GM18508 (cell line): ENCODE measurements at regions not wholly inside any gene's neighbourhood (a gene's known extent, or its start where the extent isn't known, plus 50 kb on each side); places are given as distances from the start of the nearest gene placed in this dataset.

Experiments used
- ATAC-seq: cut with Tn5 transposase; IDR thresholded peaks from one replicate; pipeline ENCODE4 v1.9.1; 2021; ENCODE audit warnings: moderate number of reproducible peaks; ENCODE audit not compliant: insufficient read depth, unreplicated experiment

DNA sequence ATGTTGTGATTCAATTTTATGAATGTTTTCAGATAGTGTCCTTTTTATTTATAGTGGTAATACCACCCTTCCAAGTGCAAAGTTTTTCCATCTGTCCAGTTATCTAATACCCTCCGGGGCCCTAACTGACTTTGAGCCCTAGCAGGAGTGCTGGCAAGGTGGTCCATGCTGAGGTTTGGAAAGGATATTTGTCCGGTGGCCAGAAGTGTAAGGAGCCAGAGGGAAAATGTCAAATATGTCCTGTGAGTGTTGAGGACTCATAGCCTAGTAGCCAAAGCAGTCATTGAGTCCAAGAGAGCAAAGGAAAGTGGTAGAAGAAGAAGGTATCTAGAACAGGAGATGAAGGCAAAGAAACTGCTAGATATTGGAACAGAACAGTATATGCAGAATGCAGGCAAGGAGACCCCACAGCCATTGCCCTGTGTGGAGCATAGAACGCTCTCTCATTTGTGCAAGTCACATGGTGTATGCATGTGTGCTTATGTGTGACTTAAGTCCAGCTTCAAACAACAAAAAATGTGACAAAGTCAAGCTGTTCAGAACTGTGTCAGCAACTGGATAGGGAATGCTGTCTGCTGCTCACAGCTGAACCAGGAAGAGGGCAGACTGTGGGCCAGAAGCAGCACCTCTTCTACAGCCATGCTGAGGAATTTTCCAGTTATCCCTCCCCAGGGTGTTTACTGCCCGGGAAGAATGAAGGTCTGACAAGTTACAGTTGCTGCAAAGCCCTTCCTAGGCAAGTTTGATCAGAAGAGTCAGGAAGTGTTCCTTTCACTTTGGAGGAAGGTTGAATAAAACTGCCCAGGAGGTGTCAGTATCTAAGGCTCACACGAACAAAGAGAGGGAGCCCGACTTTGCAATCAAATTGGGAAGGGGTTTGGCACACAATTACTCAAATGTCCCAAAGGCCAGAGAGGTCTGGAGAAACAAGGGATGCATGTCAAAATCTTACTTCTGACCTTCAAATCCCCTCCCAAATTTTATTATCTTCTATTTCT, 463.3 kb upstream of the DMAC1 start:
- no peak for ATAC-seq

DNA sequence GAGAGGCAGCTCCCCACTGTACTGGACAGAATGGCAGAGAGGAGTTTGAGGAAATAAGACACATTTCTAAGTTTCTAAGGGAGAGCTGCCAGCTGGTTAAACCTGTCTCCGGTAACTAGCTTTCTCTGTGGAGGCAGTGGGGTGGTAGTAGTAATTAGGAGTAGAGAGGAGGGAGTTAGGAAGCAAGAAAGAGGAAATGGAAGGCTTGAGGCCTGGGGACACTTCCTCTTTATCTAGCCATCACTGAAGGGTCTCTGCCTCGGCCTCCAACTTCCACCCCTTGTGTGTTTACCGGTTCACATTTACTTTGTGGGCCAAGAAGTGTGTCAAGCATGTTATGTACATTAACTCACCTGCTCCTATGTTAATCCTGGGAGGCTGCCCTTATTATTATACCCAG, 462.2 kb upstream of the DMAC1 start:
- no peak for ATAC-seq

DNA sequence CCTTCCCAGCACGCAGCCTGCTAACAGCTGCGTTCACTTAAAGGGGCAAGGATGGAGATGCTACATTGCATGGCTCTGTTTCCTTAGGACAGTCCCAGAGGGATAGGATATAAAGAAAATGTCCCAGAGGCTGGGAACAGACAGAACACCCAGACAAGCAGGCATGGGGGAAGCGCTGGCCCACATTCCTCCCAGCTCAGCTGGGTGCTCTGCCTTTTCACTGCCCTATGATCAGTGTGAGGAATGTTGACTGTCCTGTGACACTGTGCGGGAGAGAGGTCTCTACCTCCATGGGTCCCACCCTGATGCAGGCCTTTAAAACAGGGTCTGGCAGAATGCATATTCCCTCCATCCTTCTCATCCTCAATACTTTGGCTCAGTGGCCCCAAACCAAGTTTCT, 459.4 kb upstream of the DMAC1 start:
- no peak for ATAC-seq

DNA sequence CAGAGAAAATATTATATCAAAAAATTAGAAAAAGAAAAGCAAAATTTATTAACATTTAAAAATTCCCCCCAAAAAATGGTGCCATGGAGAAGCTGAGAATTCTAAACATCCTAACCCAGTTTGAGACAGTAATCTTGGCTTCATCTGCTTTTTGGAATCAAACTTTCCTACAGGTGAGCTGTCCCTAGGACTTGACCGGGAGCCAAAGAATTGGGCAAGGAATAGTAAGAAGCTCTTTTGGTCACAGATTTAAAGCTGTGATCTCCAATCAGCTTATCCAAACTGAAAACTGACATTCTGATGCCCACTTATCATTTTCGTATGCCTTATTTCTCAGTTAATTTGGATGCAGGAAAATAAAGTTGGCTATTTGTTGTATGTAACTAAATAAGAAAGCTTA, 457.3 kb upstream of the DMAC1 start:
- no peak for ATAC-seq

DNA sequence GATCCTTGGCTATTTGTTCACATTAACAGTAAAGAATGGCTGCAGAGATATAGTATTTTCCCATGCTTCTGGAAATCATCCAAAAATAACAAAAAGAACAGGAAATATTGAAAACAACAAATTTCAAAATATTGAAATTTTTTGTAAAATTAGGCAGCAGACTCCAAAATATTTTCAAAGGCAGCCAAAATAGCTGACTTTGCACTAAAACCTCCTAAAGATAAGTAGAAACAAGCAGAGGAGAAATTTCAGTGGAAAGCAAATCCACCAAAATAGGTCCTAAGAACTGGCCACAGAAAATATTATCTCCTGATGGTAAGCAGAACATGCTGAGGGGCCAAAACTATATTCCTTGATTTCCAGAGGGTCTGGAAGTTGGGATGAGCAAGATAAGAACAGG, 456.3 kb upstream of the DMAC1 start:
- no peak for ATAC-seq

DNA sequence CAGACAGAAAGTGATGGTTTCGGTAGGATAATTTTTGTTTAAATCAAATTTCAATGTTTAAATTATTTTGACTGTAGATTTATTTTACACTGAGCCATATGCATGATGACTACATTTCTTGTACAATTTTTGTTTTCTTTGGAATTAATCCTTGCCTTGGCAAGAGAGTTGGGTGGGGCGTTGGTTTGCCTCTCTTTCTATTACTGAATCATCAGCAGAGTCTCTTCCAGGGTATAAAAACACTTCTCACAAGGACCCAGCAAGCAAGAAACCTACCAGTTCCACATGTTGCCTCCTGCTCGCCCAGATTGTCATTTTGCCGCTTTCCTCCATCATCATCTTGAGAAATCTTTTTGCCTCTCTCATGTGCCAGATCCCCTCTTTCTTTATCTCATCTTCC, 455.0 kb upstream of the DMAC1 start:
- no peak for ATAC-seq

DNA sequence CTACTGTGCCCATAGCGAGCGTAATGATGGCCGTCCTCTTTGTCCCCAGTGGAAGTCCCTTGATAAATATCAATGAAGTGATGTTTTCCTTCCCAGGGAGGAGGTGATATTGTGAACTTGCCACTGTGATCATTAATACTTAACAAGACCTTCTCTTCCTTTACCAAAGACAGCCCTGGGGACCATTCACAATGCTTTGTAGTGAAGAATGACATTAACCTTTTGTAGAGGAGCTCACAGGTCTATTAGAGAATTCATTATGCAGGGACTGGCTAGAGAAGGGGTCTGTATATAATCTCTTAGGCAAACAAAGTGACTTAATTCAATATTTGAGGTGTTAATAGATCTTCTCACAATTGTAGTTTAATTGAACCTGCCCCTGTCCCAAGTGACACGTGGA, 452.9 kb upstream of the DMAC1 start:
- ATAC-seq: no peak

DNA sequence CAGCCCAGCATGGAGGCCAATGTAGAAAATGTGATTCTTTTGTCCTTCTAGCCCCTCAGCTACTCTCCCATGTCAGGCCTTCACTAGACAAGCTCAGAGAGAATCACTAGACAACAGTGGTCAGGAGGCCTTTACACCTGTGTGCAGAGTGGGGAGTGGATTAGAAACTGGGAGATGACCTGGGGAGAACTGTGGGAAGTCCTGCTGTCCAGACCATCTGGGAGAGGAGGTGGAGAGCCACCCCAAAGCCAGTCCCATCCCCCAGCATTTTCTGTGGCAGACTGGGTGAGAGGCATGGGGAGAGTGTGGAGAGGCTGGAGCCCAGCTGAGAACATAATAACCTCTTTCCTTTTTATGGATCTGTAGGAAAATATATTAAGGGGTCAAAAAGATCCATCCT, 452.0 kb upstream of the DMAC1 start:
- no peak for ATAC-seq

DNA sequence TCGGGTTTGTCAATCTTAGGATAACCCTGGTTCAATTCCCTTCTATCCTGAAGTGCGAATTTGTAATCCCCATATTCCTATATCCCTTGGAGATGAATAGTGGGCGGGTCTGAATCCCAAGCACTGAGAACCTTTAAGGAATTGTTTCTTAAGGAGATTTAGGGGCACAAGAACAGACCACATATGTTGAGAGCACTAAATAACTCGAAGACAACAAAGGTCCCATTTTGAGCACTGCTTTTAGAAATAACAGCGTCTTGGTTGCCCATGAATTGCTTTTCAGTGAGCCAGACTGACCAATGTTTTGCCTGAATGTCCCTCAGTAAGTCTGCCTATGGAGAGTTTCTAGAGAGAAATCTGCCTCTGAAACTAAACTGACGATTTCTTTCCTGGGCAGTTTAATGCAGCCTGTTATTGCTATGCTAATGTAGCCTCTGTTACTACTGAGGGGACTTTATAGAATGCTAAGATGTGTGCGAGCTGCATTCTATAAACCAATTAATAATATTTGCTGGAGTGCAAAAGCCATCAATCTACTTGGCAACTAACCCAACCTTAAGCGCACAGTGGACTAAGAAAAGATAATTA, 445.0 kb upstream of the DMAC1 start:
- ATAC-seq: no peak

DNA sequence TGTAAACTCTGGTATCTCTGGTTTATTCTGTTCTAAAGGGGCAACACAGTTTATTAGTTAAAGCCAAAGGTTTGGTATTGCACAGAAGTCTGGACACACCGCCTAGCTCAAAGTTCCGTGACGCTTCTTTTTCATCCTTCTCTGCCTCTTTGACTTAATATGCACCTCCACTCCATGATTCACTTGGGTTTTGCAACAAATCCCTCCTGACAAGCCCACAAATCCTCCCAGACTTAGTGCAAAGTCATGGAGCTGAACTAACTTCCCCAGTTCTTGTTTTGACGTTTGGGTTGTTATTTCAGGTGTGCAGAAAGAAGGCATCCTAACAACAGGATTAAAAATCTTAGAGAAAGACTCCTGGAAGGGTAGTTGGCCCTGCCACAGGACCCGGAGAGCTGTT, 441.6 kb upstream of the DMAC1 start:
- ATAC-seq: no peak

DNA sequence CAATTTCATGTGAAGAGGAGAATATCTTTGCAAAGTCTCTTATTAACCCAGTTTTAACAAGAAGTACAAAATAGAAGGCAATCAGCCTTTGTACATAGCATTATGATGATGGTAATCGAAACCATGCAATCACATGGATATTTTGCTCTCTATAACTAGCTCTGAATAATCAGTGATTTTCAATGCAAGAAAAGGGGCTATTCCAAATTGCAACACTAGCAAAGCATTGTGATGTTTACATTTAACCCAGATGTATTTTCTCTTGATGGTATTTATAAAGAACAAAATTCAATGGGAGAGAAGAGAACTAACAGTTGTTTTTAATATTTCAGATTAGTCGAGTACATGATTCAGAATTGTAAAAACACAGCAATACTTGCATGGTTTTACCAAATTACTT, 437.5 kb upstream of the DMAC1 start:
- no peak for ATAC-seq

DNA sequence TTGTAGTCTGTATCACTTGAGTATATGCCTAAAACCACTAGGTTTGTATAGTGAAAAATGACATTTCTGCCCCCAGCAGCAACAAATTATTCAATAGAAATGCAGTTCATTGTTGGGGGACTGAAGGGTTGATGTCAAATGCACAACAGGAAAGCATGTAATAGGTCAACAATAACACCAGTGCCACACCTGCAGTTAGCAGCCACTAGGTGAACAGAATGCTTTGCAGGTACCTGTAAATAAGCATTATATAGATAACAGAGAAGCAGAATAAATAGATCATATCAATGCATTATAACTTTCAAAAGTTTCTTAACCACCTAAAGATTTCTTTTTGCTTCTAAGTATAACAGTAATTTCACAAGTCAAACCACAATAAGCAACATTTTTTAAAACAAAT, 435.9 kb upstream of the DMAC1 start:
- ATAC-seq: no peak

DNA sequence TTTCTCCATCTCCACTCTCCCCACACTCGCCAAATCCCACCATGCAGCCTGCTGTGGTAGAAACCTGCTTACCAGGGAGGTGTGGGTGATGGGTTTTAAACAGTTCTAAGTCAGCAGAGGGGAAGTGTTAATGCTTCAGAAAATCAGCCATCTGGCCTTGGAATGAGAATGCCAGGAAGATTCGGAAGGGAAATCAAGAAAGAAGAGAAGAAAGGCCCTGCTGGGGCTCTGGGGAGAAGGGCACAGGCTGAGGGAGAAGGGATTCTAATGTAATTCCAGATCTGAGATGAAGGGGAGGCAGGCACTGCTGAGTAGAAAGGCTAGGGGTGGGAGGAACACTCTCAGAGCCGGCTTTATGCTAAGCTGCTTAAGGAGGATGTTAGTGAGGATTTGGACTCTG, 434.7 kb upstream of the DMAC1 start:
- no peak for ATAC-seq

DNA sequence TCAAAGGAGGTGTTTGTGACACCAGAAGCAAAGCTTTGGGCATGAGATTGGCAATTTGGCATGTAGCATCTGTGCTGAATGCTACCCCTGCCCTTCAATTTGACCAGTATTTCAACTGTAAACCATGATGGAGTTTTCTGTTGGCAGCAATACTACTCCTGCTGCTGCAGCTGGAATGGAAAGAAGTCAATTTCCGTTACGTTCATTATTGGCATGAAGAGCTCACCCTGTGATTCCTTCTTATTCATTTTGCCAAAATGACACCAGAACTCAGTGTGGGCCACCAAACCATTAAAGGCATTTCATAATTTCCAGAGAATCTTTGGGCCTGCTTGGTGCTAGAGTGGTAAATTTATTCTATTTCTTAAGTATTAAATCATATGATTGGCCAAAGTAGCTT, 433.1 kb upstream of the DMAC1 start:
- ATAC-seq: no peak

DNA sequence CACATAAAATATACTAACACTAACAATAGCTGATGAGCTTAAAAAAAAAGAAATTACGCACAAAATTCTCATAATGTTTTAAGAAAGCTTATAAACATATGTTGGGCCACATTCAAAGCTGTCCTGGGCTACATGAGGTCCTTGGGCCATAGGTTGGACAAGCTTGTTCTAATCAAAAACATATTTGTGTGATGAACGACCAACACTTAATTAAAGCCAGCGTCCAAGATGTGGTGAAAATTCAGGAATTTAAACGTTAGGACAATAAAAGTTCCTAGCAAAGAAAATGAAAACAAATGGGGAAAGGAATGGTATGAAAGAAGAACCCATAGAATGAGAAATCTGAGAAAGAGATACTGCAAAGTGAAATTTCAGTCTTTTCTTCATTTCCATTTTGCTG, 429.6 kb upstream of the DMAC1 start:
- no peak for ATAC-seq

DNA sequence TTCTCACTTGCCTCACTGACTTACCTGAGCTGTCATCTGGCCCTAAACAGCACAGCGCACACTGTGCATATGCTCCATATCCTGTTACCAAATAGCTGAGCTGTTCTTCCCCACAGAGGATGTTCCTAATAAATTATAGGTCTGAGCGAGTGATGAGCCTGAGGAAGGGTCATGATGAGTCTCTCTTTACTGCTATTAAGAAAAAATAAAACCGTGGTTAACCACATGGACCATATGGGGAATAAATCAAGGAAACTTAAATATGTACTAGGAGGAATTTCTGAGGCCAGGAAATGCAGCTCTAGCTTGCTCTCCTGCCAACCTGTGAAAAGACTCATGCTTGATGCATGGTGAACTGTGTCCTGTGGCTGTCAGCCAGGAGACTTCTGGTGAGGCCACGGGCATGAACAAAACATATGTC, 424.8 kb upstream of the DMAC1 start:
- no peak for ATAC-seq

DNA sequence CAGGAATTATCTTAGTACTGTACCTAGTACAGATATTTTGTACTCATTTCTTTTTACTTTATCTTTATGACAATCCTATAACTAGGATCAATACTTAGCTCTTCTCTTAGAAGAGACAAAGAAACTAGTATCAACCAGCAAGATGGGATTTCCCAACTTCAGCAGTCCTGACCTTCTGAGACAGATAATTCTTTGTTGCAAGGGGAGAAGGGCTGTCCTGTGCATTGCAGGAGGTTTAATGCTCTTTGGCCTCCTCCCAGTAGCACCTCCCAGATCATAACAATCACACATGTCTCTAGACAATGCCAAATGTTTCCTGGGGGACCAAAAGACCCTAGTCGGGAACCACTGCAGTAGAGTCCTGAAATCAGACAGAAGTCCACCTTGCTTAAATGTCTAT, 424.3 kb upstream of the DMAC1 start:
- no peak for ATAC-seq

DNA sequence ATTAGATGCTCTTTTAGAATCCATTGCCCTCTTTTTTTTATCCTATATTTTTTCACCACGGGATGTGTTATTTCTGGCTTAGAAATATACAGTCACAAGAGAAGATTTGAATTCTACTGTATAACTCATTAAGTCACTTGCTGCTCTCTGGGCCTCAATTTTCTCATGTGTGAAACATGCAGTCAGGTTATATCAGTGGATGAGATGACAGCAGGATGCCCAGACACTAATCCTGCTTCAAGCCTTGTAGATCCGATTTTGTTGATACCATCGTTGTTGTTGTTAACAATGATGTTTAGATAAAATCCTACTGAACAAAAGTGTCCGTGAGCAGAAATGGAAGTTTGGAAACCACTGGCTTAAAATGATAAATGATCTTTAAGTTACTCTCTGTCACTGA, 421.9 kb upstream of the DMAC1 start:
- ATAC-seq: no peak

DNA sequence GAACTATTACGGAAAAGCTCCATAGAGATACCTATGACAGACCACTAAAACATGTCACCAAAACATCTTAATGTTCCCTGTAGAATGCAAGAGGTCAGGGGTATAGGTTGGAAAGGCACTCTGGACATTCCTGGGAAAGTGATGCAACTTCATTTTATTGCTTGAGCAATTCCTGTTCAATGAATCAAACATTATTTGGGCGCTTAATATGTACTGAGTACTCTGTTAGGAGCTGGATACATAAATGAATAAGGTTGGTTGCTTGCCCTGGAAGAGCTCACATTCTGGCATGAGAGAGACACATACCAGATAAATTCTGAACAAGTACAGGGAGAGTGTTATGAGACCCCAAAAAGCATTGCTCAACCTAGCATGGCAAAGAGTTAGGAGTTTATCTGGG, 408.9 kb upstream of the DMAC1 start:
- no peak for ATAC-seq

DNA sequence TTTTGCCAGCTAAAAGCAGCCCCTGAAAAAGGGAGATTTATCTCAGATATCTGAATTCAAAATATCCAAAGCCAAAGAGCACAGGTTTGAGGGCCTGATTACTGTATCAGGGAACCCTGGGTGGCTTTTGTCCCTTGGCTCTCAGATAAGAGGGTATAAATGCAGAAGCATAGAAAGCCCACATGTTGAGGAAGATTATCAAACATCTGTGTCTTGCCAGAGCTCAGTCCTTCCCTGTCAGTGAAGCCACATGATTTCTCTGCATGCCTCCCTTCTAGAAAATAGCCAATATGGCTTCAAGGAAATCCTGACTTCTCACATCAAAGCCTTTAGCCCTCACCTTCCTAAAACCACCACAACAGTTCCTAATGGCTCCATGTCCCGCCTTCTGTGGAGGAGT, 408.0 kb upstream of the DMAC1 start:
- ATAC-seq: no peak

DNA sequence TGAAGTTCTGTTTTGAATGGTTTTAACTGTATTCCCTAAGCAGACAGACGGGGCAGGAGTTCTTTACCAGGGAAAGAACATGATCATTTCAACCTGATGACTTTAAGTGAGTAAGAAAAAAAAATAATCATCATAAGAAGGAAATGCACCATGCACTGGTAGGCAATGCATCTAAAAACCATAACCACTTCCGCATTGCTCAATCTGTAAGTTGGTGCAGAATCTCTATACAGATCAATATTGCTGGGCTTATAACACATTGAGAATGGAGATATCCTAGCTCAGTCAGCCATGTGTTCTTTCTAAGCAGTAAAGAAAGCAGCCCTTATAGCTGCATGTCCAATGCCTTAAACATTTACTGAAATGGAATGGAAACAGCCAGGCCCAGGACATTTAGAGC, 407.1 kb upstream of the DMAC1 start:
- no peak for ATAC-seq

DNA sequence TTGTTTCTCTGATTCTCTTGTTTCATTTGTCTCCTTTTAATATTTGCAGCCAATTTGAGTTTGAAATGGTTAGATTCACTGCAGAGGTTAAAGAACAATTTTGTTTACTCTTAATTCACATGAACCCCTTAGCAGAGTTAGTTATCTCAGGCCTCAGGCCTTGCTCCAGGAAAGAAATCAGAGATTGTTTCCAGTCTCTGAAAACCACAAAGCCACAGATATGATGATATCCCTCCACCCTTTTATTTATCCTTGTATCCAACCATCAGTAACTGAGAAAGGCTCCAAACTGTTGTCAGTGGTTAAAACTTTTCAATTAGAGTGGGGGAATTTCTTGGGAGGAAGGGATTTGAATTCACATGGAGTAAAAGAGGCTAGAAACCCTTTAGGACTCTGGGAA, 406.0 kb upstream of the DMAC1 start:
- ATAC-seq: no peak
